Jurkat, Clone E6-1 (cell line): ENCODE measurements at regions not wholly inside any gene's neighbourhood (a gene's known extent, or its start where the extent isn't known, plus 50 kb on each side); places are given as distances from the start of the nearest gene placed in this dataset.
"Not testable (repeated sequence)": the region's sequence is repeated elsewhere in the genome, so short reads cannot be mapped to it uniquely, and the experiment has no call there.

ENCODE experiments used
- DNase-seq: peaks from one replicate; pipeline ENCODE4 v3.0.0-alpha.2; 2011; ENCODE audit warnings: low read depth, low spot score
- H3K4me3 ChIP-seq: 2 replicates; pipeline ENCODE4 v1.5.1; 2011; ENCODE audit warnings: mild to moderate bottlenecking, low read length, control low read depth, moderate library complexity

DNA sequence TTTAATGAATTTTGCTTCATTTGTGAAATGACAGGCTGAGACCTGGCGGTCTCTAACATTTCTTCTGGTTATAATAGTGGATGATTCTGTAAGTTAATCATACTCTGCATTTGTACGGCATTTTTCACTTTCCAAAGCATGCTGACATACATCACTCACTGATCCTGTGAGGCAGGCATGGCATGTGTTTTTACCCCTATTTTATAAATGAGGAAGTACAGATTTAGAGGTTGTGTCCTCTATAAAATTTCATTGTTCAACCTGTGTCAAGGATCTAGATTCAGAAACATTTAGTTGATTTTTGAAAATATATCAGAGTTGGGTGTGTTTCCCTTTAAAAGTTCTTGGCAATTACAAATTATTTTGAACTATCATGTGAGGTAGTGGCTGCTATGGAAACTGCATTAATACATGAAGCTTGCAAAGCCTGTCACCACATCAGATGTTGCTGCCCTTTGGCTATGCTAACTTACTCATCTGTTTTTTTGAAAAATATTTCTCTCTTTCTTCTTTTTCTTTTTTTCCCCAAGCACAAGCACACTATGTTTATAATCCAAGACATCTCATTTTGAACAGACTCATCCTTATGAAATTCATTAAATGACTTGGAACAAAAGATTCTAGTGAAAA, 172.7 kb downstream of the GNAI1 start:
- DNase-seq: no peak

DNA sequence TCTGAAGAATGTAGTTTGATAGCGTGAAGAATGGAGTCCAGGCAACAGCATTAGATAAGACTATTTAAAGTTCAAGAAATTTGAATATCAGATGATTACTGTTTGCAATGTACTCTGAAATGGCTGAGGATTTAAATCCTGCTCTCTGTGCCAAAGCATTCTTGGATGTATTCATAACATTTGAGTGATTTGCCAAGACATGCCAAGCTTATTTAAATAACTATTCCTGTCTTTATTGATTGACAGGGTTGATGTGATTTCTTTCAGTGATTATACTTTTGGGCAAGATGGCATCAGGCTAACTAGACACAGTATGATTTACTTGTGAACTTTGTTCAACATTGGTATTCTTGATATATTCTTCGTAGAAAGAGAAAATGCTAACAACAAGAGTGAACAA, 168.7 kb downstream of the GNAI1 start:
- no peak for DNase-seq
- no peak overlapping the region for H3K4me3 ChIP-seq

More for the DNA sequence above, 172.7 kb downstream of the GNAI1 start:
- no peak overlapping the region for H3K4me3 ChIP-seq

DNA sequence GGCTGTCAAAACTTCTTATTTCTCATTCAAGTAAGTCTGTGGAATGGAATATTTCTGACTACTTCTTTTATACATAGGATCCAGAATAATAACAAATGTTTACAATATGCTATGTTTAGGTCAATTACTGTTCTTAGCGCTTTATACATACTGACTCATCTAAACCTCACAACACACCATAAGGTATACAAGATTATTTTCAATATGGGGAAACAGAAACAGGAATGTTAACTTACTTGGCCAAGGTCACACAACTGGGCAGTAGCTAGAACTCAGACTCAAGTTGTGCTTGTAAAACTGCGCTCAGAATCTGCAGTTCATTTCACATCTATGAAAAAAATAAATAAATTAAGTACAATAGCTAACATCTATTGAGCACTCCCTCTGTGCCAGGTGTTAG, 168.0 kb downstream of the GNAI1 start:
- no peak overlapping the region for H3K4me3 ChIP-seq

DNA sequence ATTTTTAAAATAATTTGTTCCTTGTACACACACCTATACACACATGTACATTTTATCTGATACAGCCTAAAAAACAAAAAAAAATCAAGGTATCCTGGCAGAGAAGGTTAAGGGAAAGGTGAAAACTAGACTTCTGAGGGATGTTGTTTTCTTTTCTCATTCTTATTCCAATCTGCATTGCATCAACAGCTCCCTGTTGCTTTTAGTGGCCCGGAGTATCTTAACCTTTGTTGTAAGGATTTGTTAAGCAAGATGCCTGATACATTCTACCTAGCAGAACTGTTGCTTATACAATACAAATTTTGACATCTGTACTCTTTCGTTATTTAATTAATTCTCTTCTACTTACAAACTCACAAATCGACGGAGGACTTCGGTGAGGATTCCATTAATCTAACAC, 167.4 kb downstream of the GNAI1 start:
- DNase-seq: no peak

More for the DNA sequence above, 168.0 kb downstream of the GNAI1 start:
- DNase-seq: no peak

GRCh38 chr7:80298201-80298600, 163.6 kb downstream of the GNAI1 start:
- no peak overlapping the region for H3K4me3 ChIP-seq
- DNase-seq: no peak

More for the DNA sequence above, 167.4 kb downstream of the GNAI1 start:
- H3K4me3 ChIP-seq: no peak overlapping the region

GRCh38 chr7:80294346-80294745, 159.7 kb downstream of the GNAI1 start:
- H3K4me3 ChIP-seq: no peak overlapping the region
- no peak for DNase-seq

DNA sequence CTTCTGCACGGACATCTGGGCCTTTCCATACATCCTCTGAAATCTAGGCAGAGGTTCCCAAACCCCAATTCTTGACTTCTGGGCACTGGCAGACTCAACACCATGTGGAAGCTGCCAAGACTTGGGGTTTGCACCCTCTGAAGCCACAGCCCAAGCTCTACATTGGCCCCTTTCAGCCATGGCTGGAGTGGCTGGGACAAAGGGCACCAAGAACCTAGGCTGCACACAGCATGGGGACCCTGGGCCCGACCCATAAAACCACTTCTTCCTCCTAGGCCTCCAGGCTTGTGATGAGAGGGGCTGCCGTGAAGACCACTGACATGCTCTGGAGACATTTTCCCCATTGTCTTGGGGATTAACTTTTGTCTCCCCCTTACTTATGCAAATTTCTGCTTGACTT, 158.0 kb downstream of the GNAI1 start:
- not testable (repeated sequence) for DNase-seq, H3K4me3 ChIP-seq

- H3K4me3 ChIP-seq: no peak overlapping the region
- DNase-seq: no peak
Observed at GRCh38 chr7:80288175-80289122, 153.8 kb downstream of the GNAI1 start.

DNA sequence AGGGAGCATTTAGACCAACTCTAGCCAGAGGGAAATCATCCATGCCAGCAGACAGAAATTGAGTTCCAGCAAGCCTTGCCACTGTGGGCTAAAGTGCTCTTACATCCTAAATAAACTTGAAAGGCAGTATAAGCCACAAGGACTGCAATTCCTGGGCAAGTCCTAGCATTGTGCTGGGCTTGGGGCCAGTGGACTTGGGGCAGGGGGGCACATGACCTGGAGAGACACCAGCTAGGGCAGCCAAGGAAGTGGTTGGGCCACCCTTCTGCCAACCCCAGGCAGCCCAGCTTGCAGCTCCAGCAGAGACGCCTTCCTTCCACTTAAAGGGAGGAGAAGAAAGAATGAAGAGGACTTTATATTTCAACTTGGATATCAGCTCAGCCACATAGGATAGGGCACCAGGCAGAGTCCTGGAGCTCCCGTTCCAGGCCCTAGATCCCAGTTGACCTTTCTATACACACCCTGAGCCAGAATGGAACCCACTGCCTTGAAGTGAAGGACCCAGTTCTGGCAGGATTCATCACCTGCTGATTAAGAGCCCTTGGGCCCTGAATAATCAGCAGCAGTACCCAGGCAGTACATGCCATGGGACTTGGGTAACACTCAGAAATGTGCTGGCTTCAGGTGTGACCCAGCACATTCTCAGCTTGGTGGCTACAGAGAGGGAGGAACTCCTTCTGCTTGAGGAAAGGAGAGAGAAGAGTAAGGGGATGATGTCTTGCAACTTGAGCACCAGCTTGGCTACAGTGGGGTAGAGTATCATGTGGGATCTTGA, 153.0 kb downstream of the GNAI1 start:
- DNase-seq: no peak

GRCh38 chr7:80286611-80287010, 152.0 kb downstream of the GNAI1 start:
- DNase-seq: no peak
- H3K4me3 ChIP-seq: no peak overlapping the region

More for the DNA sequence above, 153.0 kb downstream of the GNAI1 start:
- H3K4me3 ChIP-seq: no peak overlapping the region

DNA sequence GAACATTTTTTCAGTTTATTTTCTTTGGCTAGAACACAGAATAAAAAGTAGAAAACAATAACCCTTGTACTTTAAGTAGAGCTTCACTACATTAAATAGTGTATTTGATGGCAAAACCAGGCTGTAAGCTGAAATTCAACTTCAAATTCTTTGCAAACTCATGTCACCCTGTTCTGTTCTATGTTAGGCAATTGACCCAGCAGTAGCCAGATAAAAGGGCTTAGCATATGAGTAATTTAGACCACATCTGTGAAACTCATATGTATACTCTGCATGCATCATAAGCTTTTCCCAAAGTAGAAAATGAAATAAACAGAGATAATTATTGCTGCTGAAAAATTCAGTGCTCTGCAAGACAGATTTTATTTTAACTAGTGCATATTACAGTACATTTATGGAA, 150.2 kb downstream of the GNAI1 start:
- H3K4me3 ChIP-seq: no peak overlapping the region
- DNase-seq: no peak

DNA sequence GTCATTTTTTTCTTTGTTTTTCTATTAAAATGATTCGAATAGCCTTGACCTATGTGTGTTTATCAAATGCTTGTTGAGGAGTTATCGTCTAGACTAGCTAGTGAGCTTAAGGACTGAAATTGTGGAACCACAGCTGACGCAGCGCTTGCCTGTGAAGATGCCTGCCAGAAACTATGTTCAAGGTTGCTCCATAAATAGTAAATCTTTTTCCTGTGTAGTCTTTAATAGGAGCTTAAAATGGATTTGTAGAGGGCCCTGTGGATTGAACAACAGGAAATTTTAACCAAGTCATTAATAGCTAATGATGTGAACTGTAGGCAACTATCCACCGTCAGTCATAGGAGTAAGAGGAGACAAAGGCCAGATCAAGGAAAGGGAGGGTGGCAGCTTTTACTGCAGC, 145.1 kb downstream of the GNAI1 start:
- DNase-seq: no peak
- no peak overlapping the region for H3K4me3 ChIP-seq

- H3K4me3 ChIP-seq: no peak overlapping the region
- no peak for DNase-seq
Observed at GRCh38 chr7:80278737-80279136, 144.1 kb downstream of the GNAI1 start.

GRCh38 chr7:80277434-80278427, 143.1 kb downstream of the GNAI1 start:
- DNase-seq: no peak
- H3K4me3 ChIP-seq: no peak overlapping the region
